Pulmonary artery endothelial cell (primary cell): ENCODE measurements at regions not wholly inside any gene's neighbourhood (a gene's known extent, or its start where the extent isn't known, plus 50 kb on each side); places are given as distances from the start of the nearest gene placed in this dataset.
"Not testable (repeated sequence)": the region's sequence is repeated elsewhere in the genome, so short reads cannot be mapped to it uniquely, and the experiment has no call there.

Experiments used
- DNase-seq: peaks from one replicate; pipeline ENCODE4 v3.0.0-alpha.2; 2011; ENCODE audit warnings: low read depth, low spot score

GRCh38 chr1:149228672-149229585, 125.6 kb upstream of the NBPF9 start:
- DNase-seq, result not testable (repeated sequence)

- DNase-seq, result not testable (repeated sequence)
Measured at GRCh38 chr1:149229813-149230212, 126.5 kb upstream of the NBPF9 start.

GRCh38 chr1:149234926-149235914, 131.9 kb upstream of the NBPF9 start:
- not testable (repeated sequence) for DNase-seq

- DNase-seq, result not testable (repeated sequence)
Measured at GRCh38 chr1:149237515-149237914, 134.2 kb upstream of the NBPF9 start.

- not testable (repeated sequence) for DNase-seq
Measured at GRCh38 chr1:149239897-149240508, 136.7 kb upstream of the NBPF9 start.

GRCh38 chr1:149240530-149240929, 137.2 kb upstream of the NBPF9 start:
- DNase-seq, result not testable (repeated sequence)

- not testable (repeated sequence) for DNase-seq
Measured at GRCh38 chr1:149241272-149241671, 137.9 kb upstream of the NBPF9 start.

- not testable (repeated sequence) for DNase-seq
Measured at GRCh38 chr1:149243572-149243971, 140.2 kb upstream of the NBPF9 start.

GRCh38 chr1:149244621-149245020, 141.3 kb upstream of the NBPF9 start:
- not testable (repeated sequence) for DNase-seq

- DNase-seq, result not testable (repeated sequence)
Measured at GRCh38 chr1:149246212-149246611, 142.9 kb upstream of the NBPF9 start.

- not testable (repeated sequence) for DNase-seq
Measured at GRCh38 chr1:149248610-149249009, 145.3 kb upstream of the NBPF9 start.

GRCh38 chr1:149249850-149250467, 146.6 kb upstream of the NBPF9 start:
- not testable (repeated sequence) for DNase-seq

GRCh38 chr1:149254894-149255847, 151.8 kb upstream of the NBPF9 start:
- DNase-seq, result not testable (repeated sequence)

- not testable (repeated sequence) for DNase-seq
Measured at GRCh38 chr1:149260284-149260683, 156.9 kb upstream of the NBPF9 start.

- not testable (repeated sequence) for DNase-seq
Measured at GRCh38 chr1:149260736-149261340, 157.5 kb upstream of the NBPF9 start.

GRCh38 chr1:149267287-149267686, 163.9 kb upstream of the NBPF9 start:
- not testable (repeated sequence) for DNase-seq

GRCh38 chr1:149269001-149269702, 165.8 kb upstream of the NBPF9 start:
- DNase-seq, result not testable (repeated sequence)

GRCh38 chr1:149269833-149270232, 166.5 kb upstream of the NBPF9 start:
- DNase-seq, result not testable (repeated sequence)
